Thyroid gland (tissue), 4 donors: ENCODE measurements at regions not wholly inside any gene's neighbourhood (a gene's known extent, or its start where the extent isn't known, plus 50 kb on each side); places are given as distances from the start of the nearest gene placed in this dataset.
"Not testable (repeated sequence)": the region's sequence is repeated elsewhere in the genome, so short reads cannot be mapped to it uniquely, and the experiment has no call there.

Source experiments
- DNase-seq, 2 donors: peaks; one replicate each; pipeline ENCODE4 v3.0.0-alpha.2; 2019
- H3K27ac ChIP-seq, 3 donors: fragments of 200-600 bp; sonication (generic); 1 replicate in 2 of 3; 2 replicates in 1 of 3; pipeline ENCODE4 v1.5.1; 2016 to 2019; ENCODE audit warnings: mild to moderate bottlenecking in 1 of 3, moderate library complexity in 1 of 3
- H3K27me3 ChIP-seq: fragments of 200-600 bp; sonication (generic); one replicate; pipeline ENCODE4 v1.5.1; 2019
- H3K36me3 ChIP-seq, 2 donors: fragments of 200-600 bp; sonication (generic); one replicate each; pipeline ENCODE4 v1.5.1; 2016 to 2019
- H3K4me1 ChIP-seq, 2 donors: fragments of 200-600 bp; sonication (generic); one replicate each; pipeline ENCODE4 v1.5.1; 2017 to 2019
- H3K4me3 ChIP-seq, 3 donors: fragments of 200-600 bp; sonication (generic); replicated peaks in 1 of 3; 1 replicate in 2 of 3; 2 replicates in 1 of 3; pipeline ENCODE4 v1.5.1; 2016; ENCODE audit warnings: mild to moderate bottlenecking in 1 of 3
- H3K9me3 ChIP-seq: fragments of 200-600 bp; sonication (generic); one replicate; pipeline ENCODE4 v1.5.1; 2017
- CTCF ChIP-seq, 6 experiments: fragments of 200-600 bp in 3 of 6; fragments of 450-650 bp in 3 of 6; sonication (generic) in 3 of 6; IDR thresholded peaks; one replicate each; pipeline ENCODE4 v1.5.1; 2016 to 2019; ENCODE audit warnings: antibody characterized with exemption in 6 of 6, mild to moderate bottlenecking in 2 of 6, inconsistent platforms in 1 of 6, moderate library complexity in 1 of 6
- POLR2A ChIP-seq, 2 donors: fragments of 450-650 bp; IDR thresholded peaks; one replicate each; pipeline ENCODE4 v1.6.1; 2017; ENCODE audit warnings: antibody characterized with exemption in 2 of 2, mild to moderate bottlenecking in 2 of 2, moderate library complexity in 1 of 2
- WGBS, 2 donors: methylation state at CpG; one replicate each; pipeline ENCODE4 v1.1.5; 2017; 5-methylcytosine and 5-hydroxymethylcytosine counted together
- intact Hi-C: fragments of 100-400 bp; cut with DNase I; formaldehyde crosslinking; loops from one replicate; pipeline ENCODE4 v1.15.1; 2023

GRCh38 chr15:96166223-96167200 is 164.0 kb upstream of the NR2F2 start:
- no peak overlapping the region for H3K4me3 ChIP-seq
- WGBS, 2 donors: 62 to 66% methylated on average over 15 of the region's 15 CpGs
- H3K4me1 ChIP-seq: no peaks in the 10 kb centered on the region
- no peaks in the 10 kb centered on the region for H3K27me3 ChIP-seq
- no peaks in the 10 kb centered on the region for H3K9me3 ChIP-seq
- DNase-seq: no peak
- H3K27ac ChIP-seq: no peak overlapping the region
- TF ChIP-seq POLR2A (IDR thresholded peaks at IDR 0.05) (no peak), CTCF (IDR thresholded peaks at IDR 0.05) (no peak)
- no peaks in the 10 kb centered on the region for H3K36me3 ChIP-seq
- intact Hi-C loops: no loop called here

- H3K4me1 ChIP-seq, H3K27ac ChIP-seq, H3K9me3 ChIP-seq, intact Hi-C loops, DNase-seq, H3K4me3 ChIP-seq, H3K36me3 ChIP-seq, H3K27me3 ChIP-seq: not testable (repeated sequence)
- 80 to 83% methylated on average over 2 of the region's 2 CpGs for WGBS, 2 donors
Observed at GRCh38 chr15:96170616-96170978, 159.9 kb upstream of the NR2F2 start.

- WGBS, 2 donors: 42 to 45% methylated on average over 14 of the region's 14 CpGs
- TF ChIP-seq POLR2A (IDR thresholded peaks at IDR 0.05) (no peak), CTCF (IDR thresholded peaks at IDR 0.05) (no peak)
- Histone ChIP-seq H3K27ac (no peak overlapping the region), H3K36me3 (no peaks in the 10 kb centered on the region), H3K27me3 (no peaks in the 10 kb centered on the region), H3K4me3 (no peak overlapping the region), H3K9me3 (no peaks in the 10 kb centered on the region), H3K4me1 (no peaks in the 10 kb centered on the region)
- DNase-seq: no peak
- intact Hi-C loops: no loop called here
Observed at GRCh38 chr15:96170979-96171739, 159.3 kb upstream of the NR2F2 start.

GRCh38 chr15:96171853-96172296 is 158.6 kb upstream of the NR2F2 start:
- intact Hi-C loops: no loop called here
- no peak overlapping the region for H3K27ac ChIP-seq
- WGBS, 2 donors: 23 to 34% methylated on average over 5 of the region's 5 CpGs

GRCh38 chr15:96172417-96172816 is 158.1 kb upstream of the NR2F2 start:
- H3K9me3 ChIP-seq: no peaks in the 10 kb centered on the region
- intact Hi-C loops: no loop called here
- WGBS, 2 donors: 63 to 74% methylated on average over 6 of the region's 6 CpGs
- TF ChIP-seq CTCF (IDR thresholded peaks at IDR 0.05) (no peak), POLR2A (IDR thresholded peaks at IDR 0.05) (no peak)
- H3K27ac ChIP-seq: no peak overlapping the region
- H3K27me3 ChIP-seq: no peaks in the 10 kb centered on the region
- H3K36me3 ChIP-seq: no peaks in the 10 kb centered on the region
- H3K4me3 ChIP-seq: no peak overlapping the region
- H3K4me1 ChIP-seq: no peaks in the 10 kb centered on the region
- no peak for DNase-seq

More at GRCh38 chr15:96171853-96172296, 158.6 kb upstream of the NR2F2 start:
- DNase-seq: no peak
- Histone ChIP-seq H3K4me1 (no peaks in the 10 kb centered on the region), H3K9me3 (no peaks in the 10 kb centered on the region), H3K27me3 (no peaks in the 10 kb centered on the region), H3K4me3 (no peak overlapping the region), H3K36me3 (no peaks in the 10 kb centered on the region)
- no peak for TF ChIP-seq POLR2A (IDR thresholded peaks at IDR 0.05)
- TF ChIP-seq CTCF (IDR thresholded peaks at IDR 0.05): no peak
